Suprapubic skin (tissue), 4 donors: ENCODE measurements at regions not wholly inside any gene's neighbourhood (a gene's known extent, or its start where the extent isn't known, plus 50 kb on each side); places are given as distances from the start of the nearest gene placed in this dataset.

ENCODE experiments used
- DNase-seq, 2 donors: peaks; one replicate each; pipeline ENCODE4 v3.0.0-alpha.2; 2019; ENCODE audit warnings: low spot score in 2 of 2
- H3K27ac ChIP-seq: fragments of 200-600 bp; sonication (generic); one replicate; pipeline ENCODE4 v1.5.1; 2019
- H3K27me3 ChIP-seq: fragments of 200-600 bp; sonication (generic); one replicate; pipeline ENCODE4 v1.5.1; 2019
- H3K36me3 ChIP-seq: fragments of 200-600 bp; sonication (generic); one replicate; pipeline ENCODE4 v1.5.1; 2019
- H3K4me1 ChIP-seq: fragments of 200-600 bp; sonication (generic); one replicate; pipeline ENCODE4 v1.5.1; 2019
- H3K4me3 ChIP-seq: fragments of 200-600 bp; sonication (generic); one replicate; pipeline ENCODE4 v1.5.1; 2019; ENCODE audit warnings: mild to moderate bottlenecking
- H3K9me3 ChIP-seq: fragments of 200-600 bp; sonication (generic); one replicate; pipeline ENCODE4 v1.5.1; 2019
- CTCF ChIP-seq, 2 donors: fragments of 200-600 bp in 1 of 2; fragments of 450-650 bp in 1 of 2; sonication (generic) in 1 of 2; IDR thresholded peaks; one replicate each; pipeline ENCODE4 v1.5.1; 2016 to 2019; ENCODE audit warnings: antibody characterized with exemption in 2 of 2, mild to moderate bottlenecking in 1 of 2, moderate library complexity in 1 of 2
- EP300 ChIP-seq: sonication (generic); formaldehyde crosslinking; IDR thresholded peaks from one replicate; pipeline ENCODE4 v1.6.1; 2017; ENCODE audit warnings: antibody characterized with exemption
- POLR2A ChIP-seq, 2 donors: fragments of 450-650 bp; IDR thresholded peaks; one replicate each; pipeline ENCODE4 v1.6.1; 2017; ENCODE audit warnings: antibody characterized with exemption in 2 of 2, mild to moderate bottlenecking in 2 of 2, moderate library complexity in 2 of 2
- POLR2AphosphoS5 ChIP-seq, 3 donors: sonication (generic); formaldehyde crosslinking; IDR thresholded peaks; one replicate each; pipeline ENCODE4 v1.6.1; 2017; ENCODE audit warnings: antibody characterized with exemption in 3 of 3
- WGBS: methylation state at CpG from one replicate; pipeline ENCODE4 v1.1.5; 2018; 5-methylcytosine and 5-hydroxymethylcytosine counted together

- no peaks in the 10 kb centered on the region for H3K36me3 ChIP-seq
- no peak overlapping the region for H3K27ac ChIP-seq
- H3K27me3 ChIP-seq, result no peaks in the 10 kb centered on the region
- no peak for DNase-seq
- TF ChIP-seq POLR2A (IDR thresholded peaks at IDR 0.05) (no peak), POLR2AphosphoS5 (IDR thresholded peaks at IDR 0.05) (no peak), EP300 (no peak), CTCF (IDR thresholded peaks at IDR 0.05) (no peak)
- 62% methylated on average over 2 of the region's 2 CpGs for WGBS
- peaks cover 4% of the 10 kb centered on the region for H3K9me3 ChIP-seq
- no peaks in the 10 kb centered on the region for H3K4me1 ChIP-seq
- H3K4me3 ChIP-seq, result no peak overlapping the region
Measured at GRCh38 chr11:129503646-129504045, 128.0 kb downstream of the BARX2 start.

- no peak for TF ChIP-seq POLR2A (IDR thresholded peaks at IDR 0.05)
- no peak for TF ChIP-seq EP300
- no peak for TF ChIP-seq POLR2AphosphoS5 (IDR thresholded peaks at IDR 0.05)
- no peak for TF ChIP-seq CTCF (IDR thresholded peaks at IDR 0.05)
- Histone ChIP-seq H3K27ac (no peak overlapping the region), H3K27me3 (no peaks in the 10 kb centered on the region), H3K9me3 (peaks cover 4% of the 10 kb centered on the region), H3K4me1 (no peaks in the 10 kb centered on the region), H3K36me3 (no peaks in the 10 kb centered on the region), H3K4me3 (no peak overlapping the region)
- 43% methylated on average over 2 of the region's 2 CpGs for WGBS
- DNase-seq, result no peak
Measured at GRCh38 chr11:129505266-129505665, 129.6 kb downstream of the BARX2 start.

- Histone ChIP-seq H3K27me3 (no peaks in the 10 kb centered on the region), H3K27ac (no peak overlapping the region), H3K9me3 (peaks cover 4% of the 10 kb centered on the region), H3K4me1 (no peaks in the 10 kb centered on the region), H3K36me3 (no peaks in the 10 kb centered on the region), H3K4me3 (no peak overlapping the region)
- 94% methylated on average over 4 of the region's 4 CpGs for WGBS
- no peak for DNase-seq
- no peak for TF ChIP-seq EP300
Measured at GRCh38 chr11:129508163-129508562, 132.5 kb downstream of the BARX2 start.

- 82% methylated on average over 2 of the region's 2 CpGs for WGBS
- DNase-seq, result no peak
- TF ChIP-seq POLR2AphosphoS5 (IDR thresholded peaks at IDR 0.05) (no peak), POLR2A (IDR thresholded peaks at IDR 0.05) (no peak), EP300 (no peak), CTCF (IDR thresholded peaks at IDR 0.05) (no peak)
- Histone ChIP-seq H3K36me3 (no peaks in the 10 kb centered on the region), H3K9me3 (no peaks in the 10 kb centered on the region), H3K4me3 (no peak overlapping the region), H3K27ac (no peak overlapping the region), H3K4me1 (no peaks in the 10 kb centered on the region), H3K27me3 (no peaks in the 10 kb centered on the region)
Measured at GRCh38 chr11:129528296-129528695, 152.6 kb downstream of the BARX2 start.

DNA sequence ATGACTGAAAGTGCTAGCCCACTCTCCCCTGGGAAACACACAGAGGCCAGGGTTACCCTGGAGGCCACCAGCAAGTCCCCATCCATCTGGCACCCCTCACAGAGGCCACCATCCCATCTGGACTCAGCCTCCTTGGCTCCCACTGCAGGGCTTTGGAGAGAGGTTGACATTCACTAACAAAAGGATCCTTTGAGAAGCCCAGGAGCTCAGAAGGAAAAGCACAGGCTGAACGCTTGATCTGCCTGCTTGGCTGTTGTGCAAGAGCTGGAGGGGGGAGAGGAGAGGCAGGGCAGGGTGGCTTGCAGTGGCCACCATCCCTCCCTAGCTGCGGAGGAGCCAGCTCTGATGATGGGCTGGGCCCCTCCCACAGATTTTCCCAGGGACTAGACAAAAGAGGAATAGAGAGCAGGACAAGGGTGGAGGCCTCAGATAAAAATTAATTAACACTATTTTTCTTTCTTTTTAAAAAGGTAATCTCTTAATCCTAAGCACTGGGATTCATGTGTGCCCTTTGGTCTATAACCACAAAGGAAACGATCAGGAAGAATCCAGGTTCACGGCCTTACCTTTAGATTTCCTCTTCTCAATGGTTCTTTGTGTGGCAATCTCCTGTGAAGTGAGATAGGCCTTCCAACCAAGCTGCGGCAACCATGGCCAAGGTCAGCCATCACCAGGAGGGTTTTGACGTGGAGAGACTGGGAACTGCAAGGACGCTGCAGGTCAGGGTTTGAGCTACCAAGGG is 154.7 kb downstream of the BARX2 start:
- no peak for DNase-seq
- 57% methylated on average over 7 of the region's 7 CpGs for WGBS
- H3K27ac ChIP-seq, result no peak overlapping the region
- no peaks in the 10 kb centered on the region for H3K4me1 ChIP-seq
- H3K27me3 ChIP-seq, result no peaks in the 10 kb centered on the region
- TF ChIP-seq POLR2AphosphoS5 (IDR thresholded peaks at IDR 0.05) (no peak), CTCF (IDR thresholded peaks at IDR 0.05) (no peak), POLR2A (IDR thresholded peaks at IDR 0.05) (no peak), EP300 (no peak)
- H3K9me3 ChIP-seq, result peaks cover 11% of the 10 kb centered on the region
- H3K36me3 ChIP-seq, result no peaks in the 10 kb centered on the region
- H3K4me3 ChIP-seq, result no peak overlapping the region

- H3K4me1 ChIP-seq, result no peaks in the 10 kb centered on the region
- no peak overlapping the region for H3K27ac ChIP-seq
- TF ChIP-seq CTCF (IDR thresholded peaks at IDR 0.05) (no peak), POLR2AphosphoS5 (IDR thresholded peaks at IDR 0.05) (no peak), POLR2A (IDR thresholded peaks at IDR 0.05) (no peak)
- no peaks in the 10 kb centered on the region for H3K36me3 ChIP-seq
- DNase-seq, result no peak
- no peaks in the 10 kb centered on the region for H3K27me3 ChIP-seq
- peaks cover 12% of the 10 kb centered on the region for H3K9me3 ChIP-seq
- H3K4me3 ChIP-seq, result no peak overlapping the region
Measured at GRCh38 chr11:129533395-129533794, 157.7 kb downstream of the BARX2 start.
